Naive thymus-derived CD8-positive, alpha-beta T cell (primary cell): ENCODE measurements at regions not wholly inside any gene's neighbourhood (a gene's known extent, or its start where the extent isn't known, plus 50 kb on each side); places are given as distances from the start of the nearest gene placed in this dataset.
A peak's percentile ranks its signal among the peaks of the same experiment; 100 is the strongest.

Experiments used
- ATAC-seq, 2 donors: fragments of 150-1000 bp; cut with Tn5 transposase in 1 of 2; sonication (Bioruptor Pico), chemical (Tn5 transposase) in 1 of 2; 1 replicate in 1 of 2; 2 replicates in 1 of 2; pipeline ENCODE4 v1.10.0; 2021; ENCODE audit warnings: mild to moderate bottlenecking in 2 of 2, moderate library complexity in 2 of 2
- POLR2A ChIA-PET: fragments of 350-600 bp; sonication (Branson Sonifier 250); formaldehyde crosslinking; loops from one replicate; lab custom pipeline; 2021; ENCODE audit warnings: antibody characterized with exemption; lab: Charles Lee
- DNase-seq, 10 donors: peaks; one replicate each; pipeline versions ENCODE4 v3.0.0 to v3.0.0-alpha.2; 2020 to 2022
- H3K27ac Mint-ChIP-seq, 10 donors: one replicate each; pipeline ENCODE4 v1.8.0; 2020 to 2022; ENCODE audit warnings: mild to moderate bottlenecking in 10 of 10, mixed read lengths in 10 of 10, moderate library complexity in 4 of 10, inconsistent platforms in 1 of 10
- H3K27me3 Mint-ChIP-seq, 5 donors: one replicate each; pipeline ENCODE4 v1.8.0; 2021 to 2022; ENCODE audit warnings: mixed read lengths in 5 of 5
- H3K36me3 Mint-ChIP-seq, 3 donors: one replicate each; pipeline ENCODE4 v1.8.0; 2020 to 2022; ENCODE audit warnings: mixed read lengths in 3 of 3, mild to moderate bottlenecking in 2 of 3, inconsistent platforms in 1 of 3
- H3K4me1 Mint-ChIP-seq, 4 donors: one replicate each; pipeline ENCODE4 v1.8.0; 2021 to 2022; ENCODE audit warnings: mixed read lengths in 4 of 4
- H3K4me3 Mint-ChIP-seq, 10 donors: one replicate each; pipeline ENCODE4 v1.8.0; 2020 to 2022; ENCODE audit warnings: mild to moderate bottlenecking in 10 of 10, mixed read lengths in 10 of 10, moderate library complexity in 6 of 10, inconsistent platforms in 1 of 10
- H3K9me3 Mint-ChIP-seq, 9 donors: one replicate each; pipeline ENCODE4 v1.8.0; 2020 to 2022; ENCODE audit warnings: mixed read lengths in 9 of 9, mild to moderate bottlenecking in 3 of 9, inconsistent platforms in 1 of 9, moderate library complexity in 1 of 9

GRCh38 chr14:101616202-101616601 is 54.9 kb downstream of the DIO3 start:
- H3K9me3 Mint-ChIP-seq, result peaks cover 0 to 9% (median 0%) of the 10 kb centered on the region in 9 donors
- POLR2A ChIA-PET, result no interaction called here
- no peak overlapping the region for H3K27ac Mint-ChIP-seq
- no peak for ATAC-seq
- no peaks in the 10 kb centered on the region for H3K36me3 Mint-ChIP-seq
- no peak overlapping the region for H3K4me3 Mint-ChIP-seq
- H3K4me1 Mint-ChIP-seq, result peaks cover 0 to 3% (median 1%) of the 10 kb centered on the region in 4 donors
- no peak for DNase-seq
- peaks cover 5 to 25% (median 11%) of the 10 kb centered on the region in 5 donors for H3K27me3 Mint-ChIP-seq

- Mint-ChIP-seq H3K36me3 (no peaks in the 10 kb centered on the region), H3K27ac (peak overlapping the region in 1 of 10 donors; percentile 21), H3K27me3 (peaks cover 2 to 6% (median 3%) of the 10 kb centered on the region in 5 donors), H3K9me3 (peaks cover 0 to 9% (median 0%) of the 10 kb centered on the region in 9 donors), H3K4me3 (no peak overlapping the region), H3K4me1 (peaks cover 0 to 4% (median 1%) of the 10 kb centered on the region in 4 donors)
- no peak for ATAC-seq
- no peak for DNase-seq
- POLR2A ChIA-PET, result no interaction called here
Observed at GRCh38 chr14:101619484-101619883, 58.2 kb downstream of the DIO3 start.

- Mint-ChIP-seq H3K9me3 (peaks cover 0 to 9% (median 0%) of the 10 kb centered on the region in 9 donors), H3K27me3 (peaks cover 0 to 6% (median 3%) of the 10 kb centered on the region in 5 donors), H3K36me3 (no peaks in the 10 kb centered on the region), H3K4me1 (peaks cover 0 to 4% (median 1%) of the 10 kb centered on the region in 4 donors), H3K27ac (no peak overlapping the region), H3K4me3 (no peak overlapping the region)
- DNase-seq (no peak), ATAC-seq (no peak)
- POLR2A ChIA-PET, result no interaction called here
Observed at GRCh38 chr14:101620031-101620788, 58.9 kb downstream of the DIO3 start.

- Mint-ChIP-seq H3K4me3 (no peak overlapping the region), H3K27ac (no peak overlapping the region), H3K9me3 (peaks cover 0 to 2% (median 0%) of the 10 kb centered on the region in 9 donors), H3K36me3 (no peaks in the 10 kb centered on the region), H3K27me3 (peaks cover 0 to 5% (median 0%) of the 10 kb centered on the region in 5 donors), H3K4me1 (peaks cover 0 to 2% (median 0%) of the 10 kb centered on the region in 4 donors)
- POLR2A ChIA-PET, result no interaction called here
- no peak for ATAC-seq
- DNase-seq, result no peak
Observed at GRCh38 chr14:101620821-101621785, 59.8 kb downstream of the DIO3 start.

- no peak overlapping the region for H3K4me3 Mint-ChIP-seq
- no peaks in the 10 kb centered on the region for H3K9me3 Mint-ChIP-seq
- H3K27ac Mint-ChIP-seq, result no peak overlapping the region
- no peak for DNase-seq
- POLR2A ChIA-PET, result no interaction called here
- no peaks in the 10 kb centered on the region for H3K36me3 Mint-ChIP-seq
- H3K4me1 Mint-ChIP-seq, result peaks cover 0 to 2% (median 0%) of the 10 kb centered on the region in 4 donors
- ATAC-seq, result no peak
- H3K27me3 Mint-ChIP-seq, result peaks cover 0 to 5% (median 0%) of the 10 kb centered on the region in 5 donors
Observed at GRCh38 chr14:101622251-101623076, 61.2 kb downstream of the DIO3 start.

GRCh38 chr14:101623077-101623372 is 61.7 kb downstream of the DIO3 start:
- DNase-seq (no peak), ATAC-seq (no peak)
- peaks cover 0 to 7% (median 2%) of the 10 kb centered on the region in 5 donors for H3K27me3 Mint-ChIP-seq
- H3K4me1 Mint-ChIP-seq, result peaks cover 2 to 4% (median 3%) of the 10 kb centered on the region in 4 donors
- POLR2A ChIA-PET, result no interaction called here
- H3K9me3 Mint-ChIP-seq, result no peaks in the 10 kb centered on the region
- peak overlapping the region in 1 of 10 donors; percentile 47 for H3K27ac Mint-ChIP-seq
- no peak overlapping the region for H3K4me3 Mint-ChIP-seq
- no peaks in the 10 kb centered on the region for H3K36me3 Mint-ChIP-seq

- no peak for ATAC-seq
- DNase-seq, result no peak
- Mint-ChIP-seq H3K4me3 (no peak overlapping the region), H3K4me1 (peaks cover 4 to 12% (median 6%) of the 10 kb centered on the region in 4 donors), H3K9me3 (no peaks in the 10 kb centered on the region), H3K36me3 (no peaks in the 10 kb centered on the region), H3K27ac (peak overlapping the region in 3 of 10 donors; percentile 4 to 47 (median 21)), H3K27me3 (peaks cover 0 to 8% (median 3%) of the 10 kb centered on the region in 5 donors)
- POLR2A ChIA-PET, result no interaction called here
Observed at GRCh38 chr14:101623685-101624444, 62.6 kb downstream of the DIO3 start.

GRCh38 chr14:101624536-101624935 is 63.2 kb downstream of the DIO3 start:
- DNase-seq, result no peak
- peaks cover 4 to 12% (median 6%) of the 10 kb centered on the region in 4 donors for H3K4me1 Mint-ChIP-seq

GRCh38 chr14:101625336-101626097 is 64.2 kb downstream of the DIO3 start:
- Mint-ChIP-seq H3K4me1 (peaks cover 4 to 12% (median 6%) of the 10 kb centered on the region in 4 donors), H3K27me3 (peaks cover 0 to 8% (median 3%) of the 10 kb centered on the region in 5 donors), H3K36me3 (no peaks in the 10 kb centered on the region), H3K27ac (no peak overlapping the region), H3K4me3 (no peak overlapping the region), H3K9me3 (no peaks in the 10 kb centered on the region)
- DNase-seq (no peak), ATAC-seq (no peak)
- POLR2A ChIA-PET, result interaction anchor here (0.8 kb wide), 1 partner anchor 10 kb away, joined by 4 read pairs; no protein-coding TSS in a partner anchor

More at GRCh38 chr14:101624536-101624935, 63.2 kb downstream of the DIO3 start:
- Mint-ChIP-seq H3K27ac (no peak overlapping the region), H3K27me3 (peaks cover 0 to 8% (median 3%) of the 10 kb centered on the region in 5 donors), H3K4me3 (no peak overlapping the region), H3K36me3 (no peaks in the 10 kb centered on the region), H3K9me3 (no peaks in the 10 kb centered on the region)
- POLR2A ChIA-PET, result no interaction called here
- ATAC-seq, result no peak

GRCh38 chr14:101626331-101626730 is 65.0 kb downstream of the DIO3 start:
- DNase-seq (no peak), ATAC-seq (no peak)
- no peak overlapping the region for H3K4me3 Mint-ChIP-seq
- peaks cover 0 to 8% (median 3%) of the 10 kb centered on the region in 5 donors for H3K27me3 Mint-ChIP-seq
- H3K4me1 Mint-ChIP-seq, result peaks cover 4 to 12% (median 6%) of the 10 kb centered on the region in 4 donors
- no peak overlapping the region for H3K27ac Mint-ChIP-seq
- H3K9me3 Mint-ChIP-seq, result no peaks in the 10 kb centered on the region
- no peaks in the 10 kb centered on the region for H3K36me3 Mint-ChIP-seq
- POLR2A ChIA-PET, result no interaction called here

- Mint-ChIP-seq H3K27ac (no peak overlapping the region), H3K4me1 (peaks cover 4 to 12% (median 6%) of the 10 kb centered on the region in 4 donors), H3K36me3 (no peaks in the 10 kb centered on the region), H3K9me3 (no peaks in the 10 kb centered on the region), H3K27me3 (peaks cover 0 to 19% (median 4%) of the 10 kb centered on the region in 5 donors), H3K4me3 (peak overlapping the region in 3 of 10 donors; percentile 30 to 41 (median 30))
- POLR2A ChIA-PET, result interaction anchor here (0.6 kb wide), 2 partner anchors 432 to 1122 kb away, joined by 3 to 6 read pairs; no protein-coding TSS in a partner anchor
- no peak for ATAC-seq
- no peak for DNase-seq
Observed at GRCh38 chr14:101627915-101628262, 66.6 kb downstream of the DIO3 start.
